ENCODE measurements at regions not wholly inside any gene's neighbourhood (a gene's known extent, or its start where the extent isn't known, plus 50 kb on each side); places are given as distances from the start of the nearest gene placed in this dataset.
"Not testable (repeated sequence)": the region's sequence is repeated elsewhere in the genome, so short reads cannot be mapped to it uniquely, and the experiment has no call there.

DNA sequence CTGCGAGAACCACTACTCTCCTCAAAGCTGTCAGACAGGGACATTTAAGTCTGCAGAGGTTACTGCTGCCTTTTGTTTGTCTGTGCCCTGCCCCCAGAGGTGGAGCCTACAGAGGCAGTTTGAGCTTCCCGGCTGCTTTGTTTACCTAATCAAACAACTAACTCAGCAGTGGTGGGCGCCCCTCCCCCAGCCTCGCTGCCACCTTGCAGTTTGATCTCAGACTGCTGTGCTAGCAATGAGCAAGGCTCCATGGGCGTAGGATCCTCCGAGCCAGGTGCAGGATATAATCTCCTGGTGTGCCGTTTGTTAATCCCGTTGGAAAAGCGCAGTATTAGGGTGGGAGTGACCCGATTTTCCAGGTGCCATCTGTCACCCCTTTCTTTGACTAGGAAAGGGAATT is 147.7 kb upstream of the MRPS22 start:
- H3K27me3 ChIP-seq (ENCODE audit: control insufficient read depth in 2 of 2, insufficient read depth in 2 of 2, low read length in 2 of 2); H3K4me3 ChIP-seq (ENCODE audit: low read length in 2 of 2); H3K9me3 ChIP-seq (ENCODE audit: control insufficient read depth in 2 of 2, low read length in 2 of 2); H3K27ac ChIP-seq (ENCODE audit: low read depth in 2 of 2, low read length in 2 of 2); H3K9ac ChIP-seq (ENCODE audit: low read depth in 1 of 2, low read length in 2 of 2); H3K36me3 ChIP-seq (ENCODE audit: control insufficient read depth in 2 of 2, insufficient read depth in 2 of 2, low read length in 2 of 2): not testable (repeated sequence)
- H3K4me1 ChIP-seq (ENCODE audit: control insufficient read depth in 2 of 2, insufficient read depth in 2 of 2, low read length in 2 of 2): peaks cover 8 to 11% of the 10 kb centered on the region in 2 donors

DNA sequence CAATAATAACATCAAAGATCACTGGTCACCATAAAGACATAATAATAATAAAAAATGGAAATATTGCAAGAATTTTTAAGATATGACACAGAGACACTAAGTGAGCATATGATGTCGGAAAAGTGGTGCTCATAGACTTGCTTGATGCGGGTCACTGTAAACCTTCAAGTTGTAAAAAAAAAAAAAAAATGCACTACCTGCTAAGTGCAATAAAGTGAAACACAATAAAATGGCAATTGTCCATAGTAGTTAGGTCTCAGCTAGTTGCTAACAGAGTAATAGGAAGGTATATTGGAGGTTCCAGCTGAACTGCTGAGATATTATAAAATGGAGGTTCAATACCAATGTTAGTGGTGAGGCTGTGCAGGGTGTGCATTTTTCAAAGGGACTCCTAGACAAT is 146.6 kb upstream of the MRPS22 start:
- no peak overlapping the region for H3K9ac ChIP-seq (ENCODE audit: low read depth in 1 of 2, low read length in 2 of 2)
- H3K36me3 ChIP-seq (ENCODE audit: control insufficient read depth in 2 of 2, insufficient read depth in 2 of 2, low read length in 2 of 2): no peaks in the 10 kb centered on the region
- no peaks in the 10 kb centered on the region for H3K27me3 ChIP-seq (ENCODE audit: control insufficient read depth in 2 of 2, insufficient read depth in 2 of 2, low read length in 2 of 2)
- H3K4me3 ChIP-seq (ENCODE audit: low read length in 2 of 2): no peak overlapping the region
- H3K27ac ChIP-seq (ENCODE audit: low read depth in 2 of 2, low read length in 2 of 2): no peak overlapping the region
- no peaks in the 10 kb centered on the region for H3K9me3 ChIP-seq (ENCODE audit: control insufficient read depth in 2 of 2, low read length in 2 of 2)
- peaks cover 12% of the 10 kb centered on the region in 2 donors for H3K4me1 ChIP-seq (ENCODE audit: control insufficient read depth in 2 of 2, insufficient read depth in 2 of 2, low read length in 2 of 2)

DNA sequence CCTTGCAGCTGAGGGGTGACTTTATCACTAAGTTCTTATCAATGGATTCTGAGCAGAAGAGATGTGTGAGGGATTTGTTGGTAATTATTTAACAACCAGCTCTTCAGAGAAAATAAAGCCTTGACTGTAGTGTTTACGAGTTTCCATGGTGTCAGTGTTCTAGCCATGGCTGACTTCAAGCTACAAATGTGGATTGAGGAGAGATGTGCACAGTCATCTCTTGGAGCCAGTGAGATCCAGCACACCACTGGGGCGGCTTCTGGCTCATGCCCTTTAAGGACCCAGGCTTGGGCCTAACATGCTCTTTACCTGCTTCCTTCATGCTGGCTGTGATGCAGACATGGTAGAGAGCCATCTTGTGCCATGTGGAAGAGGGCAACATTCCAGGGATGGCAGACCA is 145.6 kb upstream of the MRPS22 start:
- H3K9me3 ChIP-seq (ENCODE audit: control insufficient read depth in 2 of 2, low read length in 2 of 2): no peaks in the 10 kb centered on the region
- no peaks in the 10 kb centered on the region for H3K27me3 ChIP-seq (ENCODE audit: control insufficient read depth in 2 of 2, insufficient read depth in 2 of 2, low read length in 2 of 2)
- peaks cover 12% of the 10 kb centered on the region in 2 donors for H3K4me1 ChIP-seq (ENCODE audit: control insufficient read depth in 2 of 2, insufficient read depth in 2 of 2, low read length in 2 of 2)
- no peak overlapping the region for H3K9ac ChIP-seq (ENCODE audit: low read depth in 1 of 2, low read length in 2 of 2)
- no peak overlapping the region for H3K27ac ChIP-seq (ENCODE audit: low read depth in 2 of 2, low read length in 2 of 2)
- no peak overlapping the region for H3K4me3 ChIP-seq (ENCODE audit: low read length in 2 of 2)
- no peaks in the 10 kb centered on the region for H3K36me3 ChIP-seq (ENCODE audit: control insufficient read depth in 2 of 2, insufficient read depth in 2 of 2, low read length in 2 of 2)

DNA sequence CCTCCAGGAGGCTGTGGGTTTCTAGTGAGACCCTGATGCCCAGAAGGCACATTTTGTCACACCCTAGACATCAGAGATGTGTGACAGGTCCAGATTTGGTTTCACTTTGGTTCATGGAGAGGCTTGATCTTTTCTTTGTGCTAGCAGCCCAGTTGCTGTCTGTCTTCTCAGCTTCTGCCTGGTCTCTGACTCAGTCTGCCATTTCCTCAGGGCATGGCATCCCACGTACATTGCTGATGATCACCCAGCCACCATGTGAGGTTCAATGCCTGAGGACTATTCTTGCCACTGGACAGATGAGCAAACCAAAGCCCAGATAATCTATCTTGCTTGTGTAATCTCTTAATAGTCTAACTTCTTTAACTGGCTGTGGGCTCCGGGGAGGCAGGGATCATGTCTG is 144.9 kb upstream of the MRPS22 start:
- H3K4me3 ChIP-seq (ENCODE audit: low read length in 2 of 2): no peak overlapping the region
- no peak overlapping the region for H3K9ac ChIP-seq (ENCODE audit: low read depth in 1 of 2, low read length in 2 of 2)

DNA sequence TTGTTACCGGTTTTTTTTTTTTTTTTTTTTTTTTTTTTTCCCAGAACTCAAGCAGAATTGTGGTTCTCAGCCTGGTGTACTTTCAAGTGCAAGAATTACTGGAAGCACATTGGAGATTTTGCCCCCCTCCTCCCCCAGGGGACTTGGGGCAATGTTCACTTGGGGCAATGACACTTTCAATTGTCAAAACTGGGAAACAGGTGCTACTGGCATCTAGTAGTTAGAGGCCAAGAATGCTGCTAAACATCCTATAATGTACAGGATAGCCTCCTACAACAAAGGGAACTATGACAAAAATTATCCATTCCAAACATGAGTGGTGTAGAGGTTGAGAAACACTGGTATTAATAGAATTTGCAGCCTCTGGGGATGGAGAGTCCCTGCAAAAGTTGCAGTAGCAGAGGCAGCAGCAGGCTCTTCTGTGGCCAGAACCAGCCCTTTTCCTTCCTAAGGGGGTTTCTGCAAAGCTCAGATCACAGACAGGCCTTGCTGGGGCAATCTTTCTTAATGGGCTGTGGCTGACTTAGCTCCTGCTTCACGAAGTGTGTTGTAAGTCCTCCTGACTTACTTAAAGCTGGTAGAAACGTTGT is 144.3 kb upstream of the MRPS22 start:
- H3K27me3 ChIP-seq (ENCODE audit: control insufficient read depth in 2 of 2, insufficient read depth in 2 of 2, low read length in 2 of 2): no peaks in the 10 kb centered on the region
- H3K27ac ChIP-seq (ENCODE audit: low read depth in 2 of 2, low read length in 2 of 2): no peak overlapping the region
- H3K36me3 ChIP-seq (ENCODE audit: control insufficient read depth in 2 of 2, insufficient read depth in 2 of 2, low read length in 2 of 2): no peaks in the 10 kb centered on the region
- H3K9ac ChIP-seq (ENCODE audit: low read depth in 1 of 2, low read length in 2 of 2): no peak overlapping the region
- no peaks in the 10 kb centered on the region for H3K9me3 ChIP-seq (ENCODE audit: control insufficient read depth in 2 of 2, low read length in 2 of 2)
- H3K4me3 ChIP-seq (ENCODE audit: low read length in 2 of 2): no peak overlapping the region
- H3K4me1 ChIP-seq (ENCODE audit: control insufficient read depth in 2 of 2, insufficient read depth in 2 of 2, low read length in 2 of 2): peaks cover 12% of the 10 kb centered on the region in 2 donors

More for the DNA sequence above, 144.9 kb upstream of the MRPS22 start:
- no peaks in the 10 kb centered on the region for H3K27me3 ChIP-seq (ENCODE audit: control insufficient read depth in 2 of 2, insufficient read depth in 2 of 2, low read length in 2 of 2)
- H3K27ac ChIP-seq (ENCODE audit: low read depth in 2 of 2, low read length in 2 of 2): no peak overlapping the region
- H3K9me3 ChIP-seq (ENCODE audit: control insufficient read depth in 2 of 2, low read length in 2 of 2): no peaks in the 10 kb centered on the region
- H3K4me1 ChIP-seq (ENCODE audit: control insufficient read depth in 2 of 2, insufficient read depth in 2 of 2, low read length in 2 of 2): peaks cover 12% of the 10 kb centered on the region in 2 donors
- no peaks in the 10 kb centered on the region for H3K36me3 ChIP-seq (ENCODE audit: control insufficient read depth in 2 of 2, insufficient read depth in 2 of 2, low read length in 2 of 2)

DNA sequence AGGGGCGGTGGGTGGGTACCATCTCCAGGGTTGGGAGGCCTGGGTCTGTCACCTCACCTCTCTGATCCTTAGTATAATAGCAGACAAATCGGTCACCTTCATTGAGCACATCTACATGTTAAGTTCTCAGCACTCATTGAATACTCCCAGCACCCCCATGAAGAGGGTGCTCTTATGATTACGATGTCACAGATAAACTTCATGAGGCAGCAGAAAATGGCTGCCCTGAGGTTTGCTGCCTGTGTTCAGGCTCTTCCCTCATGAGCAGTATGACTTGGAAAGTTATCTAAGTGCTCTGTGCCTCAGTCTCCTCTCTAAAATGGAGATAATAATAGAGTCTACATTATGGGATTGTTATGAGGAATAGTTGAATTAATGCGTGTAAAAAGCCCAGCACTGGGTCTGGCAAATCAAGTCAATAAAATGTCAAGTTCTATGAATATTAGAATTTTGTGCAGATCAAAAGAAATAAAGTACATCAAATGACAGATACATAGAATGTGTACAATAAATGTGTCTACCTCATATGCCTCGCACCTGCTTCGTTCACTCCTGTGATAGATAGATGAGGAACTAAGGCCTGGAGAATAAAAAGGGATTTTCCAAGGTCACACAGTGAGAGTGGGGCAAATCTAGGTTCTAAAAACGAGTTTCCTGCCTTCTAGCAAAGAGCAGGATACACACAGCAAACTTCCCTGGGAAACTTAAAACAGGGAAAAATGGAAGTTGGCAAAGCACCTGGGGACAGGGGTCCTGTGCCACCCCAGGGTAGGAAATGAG is 142.2 kb upstream of the MRPS22 start:
- H3K27ac ChIP-seq (ENCODE audit: low read depth in 2 of 2, low read length in 2 of 2): no peak overlapping the region
- H3K4me1 ChIP-seq (ENCODE audit: control insufficient read depth in 2 of 2, insufficient read depth in 2 of 2, low read length in 2 of 2): peaks cover 12% of the 10 kb centered on the region in 2 donors
- H3K27me3 ChIP-seq (ENCODE audit: control insufficient read depth in 2 of 2, insufficient read depth in 2 of 2, low read length in 2 of 2): no peaks in the 10 kb centered on the region
- H3K9me3 ChIP-seq (ENCODE audit: control insufficient read depth in 2 of 2, low read length in 2 of 2): no peaks in the 10 kb centered on the region
- H3K4me3 ChIP-seq (ENCODE audit: low read length in 2 of 2): no peak overlapping the region
- H3K9ac ChIP-seq (ENCODE audit: low read depth in 1 of 2, low read length in 2 of 2): no peak overlapping the region
- no peaks in the 10 kb centered on the region for H3K36me3 ChIP-seq (ENCODE audit: control insufficient read depth in 2 of 2, insufficient read depth in 2 of 2, low read length in 2 of 2)

DNA sequence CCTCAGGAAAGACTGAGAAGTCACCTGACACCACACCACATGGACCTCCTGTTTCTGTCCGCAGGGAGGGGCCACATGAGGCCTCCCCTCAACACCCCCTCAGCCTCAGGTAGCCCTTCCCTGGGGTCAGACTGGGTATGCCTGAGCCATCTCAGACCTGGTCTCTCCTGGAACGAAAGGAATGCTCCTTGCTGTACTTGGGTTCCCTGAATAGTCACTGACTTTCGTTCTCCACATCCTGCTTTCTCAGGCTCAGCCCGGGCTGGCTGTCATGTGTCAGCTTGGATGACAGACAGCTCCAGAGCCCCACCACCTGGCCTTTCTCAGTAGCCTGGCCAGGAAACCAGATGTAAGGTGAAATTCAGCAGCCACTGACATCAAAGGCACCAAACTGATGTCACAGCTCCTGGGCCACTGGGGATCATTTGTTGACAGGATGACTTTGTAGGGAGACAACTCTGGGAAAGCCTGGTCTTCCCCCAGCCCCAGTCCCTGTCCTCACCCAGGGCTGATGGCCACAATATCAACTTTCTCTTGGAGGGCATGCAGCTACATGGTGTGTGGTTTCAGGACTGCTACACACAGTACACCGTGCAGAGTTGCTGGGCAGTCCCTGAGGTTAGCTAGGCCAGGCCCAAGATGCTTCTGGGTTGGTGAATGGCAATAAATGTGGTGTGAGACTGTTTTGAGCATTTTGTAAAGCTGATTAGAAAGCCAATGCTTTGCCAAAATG is 141.4 kb upstream of the MRPS22 start:
- Histone ChIP-seq H3K27ac (ENCODE audit: low read depth in 2 of 2, low read length in 2 of 2) (no peak overlapping the region), H3K9me3 (ENCODE audit: control insufficient read depth in 2 of 2, low read length in 2 of 2) (no peaks in the 10 kb centered on the region), H3K36me3 (ENCODE audit: control insufficient read depth in 2 of 2, insufficient read depth in 2 of 2, low read length in 2 of 2) (no peaks in the 10 kb centered on the region), H3K27me3 (ENCODE audit: control insufficient read depth in 2 of 2, insufficient read depth in 2 of 2, low read length in 2 of 2) (no peaks in the 10 kb centered on the region), H3K4me1 (ENCODE audit: control insufficient read depth in 2 of 2, insufficient read depth in 2 of 2, low read length in 2 of 2) (peaks cover 9 to 12% of the 10 kb centered on the region in 2 donors), H3K9ac (ENCODE audit: low read depth in 1 of 2, low read length in 2 of 2) (no peak overlapping the region), H3K4me3 (ENCODE audit: low read length in 2 of 2) (peak overlapping the region in 1 of 2 donors; percentile 26)

DNA sequence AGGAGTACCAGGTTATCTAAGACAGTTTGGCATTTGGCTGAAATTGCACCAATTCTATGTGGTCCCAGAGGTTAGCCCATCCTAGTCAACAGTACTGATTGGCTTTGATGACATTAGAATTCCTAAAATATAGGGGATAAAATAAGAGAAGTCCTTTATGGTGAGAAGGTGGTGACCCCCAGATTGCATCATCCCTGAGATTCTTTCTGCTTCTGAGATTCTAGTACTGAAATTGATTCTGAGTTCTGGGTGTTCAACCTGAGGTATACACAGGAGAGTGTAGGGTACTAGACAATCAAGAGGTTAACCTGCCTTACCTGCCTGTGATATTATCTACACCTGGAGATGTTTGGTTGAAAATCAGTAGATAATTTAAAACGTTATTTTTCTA is 140.9 kb upstream of the MRPS22 start:
- Histone ChIP-seq H3K27me3 (ENCODE audit: control insufficient read depth in 2 of 2, insufficient read depth in 2 of 2, low read length in 2 of 2) (no peaks in the 10 kb centered on the region), H3K4me1 (ENCODE audit: control insufficient read depth in 2 of 2, insufficient read depth in 2 of 2, low read length in 2 of 2) (peaks cover 6 to 12% of the 10 kb centered on the region in 2 donors), H3K9ac (ENCODE audit: low read depth in 1 of 2, low read length in 2 of 2) (no peak overlapping the region), H3K4me3 (ENCODE audit: low read length in 2 of 2) (no peak overlapping the region), H3K27ac (ENCODE audit: low read depth in 2 of 2, low read length in 2 of 2) (no peak overlapping the region), H3K9me3 (ENCODE audit: control insufficient read depth in 2 of 2, low read length in 2 of 2) (no peaks in the 10 kb centered on the region), H3K36me3 (ENCODE audit: control insufficient read depth in 2 of 2, insufficient read depth in 2 of 2, low read length in 2 of 2) (no peaks in the 10 kb centered on the region)

DNA sequence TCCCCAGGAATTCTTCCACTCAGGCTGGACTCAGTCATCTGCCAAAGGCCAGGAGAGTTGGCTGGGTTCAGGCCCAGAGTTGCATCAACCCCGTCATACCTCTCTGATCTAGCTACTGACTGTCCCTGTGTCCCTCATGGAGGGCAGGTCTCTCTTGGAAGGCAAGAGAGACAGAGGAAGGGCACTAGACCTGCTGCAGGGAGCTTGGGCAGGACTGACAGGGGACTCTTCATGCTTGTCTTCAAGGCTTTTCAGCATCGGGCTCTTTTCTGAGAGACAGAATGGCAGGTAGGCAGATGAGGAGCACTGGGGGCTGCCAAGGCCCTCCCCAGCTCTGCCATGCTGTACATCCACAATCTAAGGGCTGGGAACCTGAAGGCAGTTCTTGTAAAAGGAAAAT is 140.1 kb upstream of the MRPS22 start:
- H3K4me1 ChIP-seq (ENCODE audit: control insufficient read depth in 2 of 2, insufficient read depth in 2 of 2, low read length in 2 of 2): peaks cover 6 to 12% of the 10 kb centered on the region in 2 donors
- H3K9ac ChIP-seq (ENCODE audit: low read depth in 1 of 2, low read length in 2 of 2): no peak overlapping the region
- H3K27me3 ChIP-seq (ENCODE audit: control insufficient read depth in 2 of 2, insufficient read depth in 2 of 2, low read length in 2 of 2): no peaks in the 10 kb centered on the region
- no peak overlapping the region for H3K27ac ChIP-seq (ENCODE audit: low read depth in 2 of 2, low read length in 2 of 2)
- H3K9me3 ChIP-seq (ENCODE audit: control insufficient read depth in 2 of 2, low read length in 2 of 2): no peaks in the 10 kb centered on the region
- no peak overlapping the region for H3K4me3 ChIP-seq (ENCODE audit: low read length in 2 of 2)
- no peaks in the 10 kb centered on the region for H3K36me3 ChIP-seq (ENCODE audit: control insufficient read depth in 2 of 2, insufficient read depth in 2 of 2, low read length in 2 of 2)

DNA sequence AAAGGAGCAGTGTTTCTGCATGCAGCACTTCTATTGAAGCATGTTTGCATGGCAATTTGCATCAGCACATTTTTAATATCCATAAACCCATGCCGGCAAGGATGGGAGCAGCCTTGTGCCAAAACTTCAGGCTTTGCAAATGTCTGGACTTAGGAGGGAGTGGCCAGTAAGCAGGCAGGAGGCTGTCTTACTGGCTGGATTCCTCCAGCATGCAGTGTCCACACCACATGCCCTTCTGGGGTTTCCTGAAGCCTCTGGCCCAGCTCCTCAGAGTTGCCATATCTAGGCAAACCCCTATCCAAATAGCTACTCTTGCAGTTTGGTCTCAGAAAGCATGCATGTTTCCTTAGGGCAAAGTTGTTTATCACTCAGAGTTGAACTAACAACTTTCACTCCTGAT is 139.1 kb upstream of the MRPS22 start:
- no peaks in the 10 kb centered on the region for H3K27me3 ChIP-seq (ENCODE audit: control insufficient read depth in 2 of 2, insufficient read depth in 2 of 2, low read length in 2 of 2)
- no peak overlapping the region for H3K4me3 ChIP-seq (ENCODE audit: low read length in 2 of 2)
- H3K27ac ChIP-seq (ENCODE audit: low read depth in 2 of 2, low read length in 2 of 2): no peak overlapping the region
- no peaks in the 10 kb centered on the region for H3K9me3 ChIP-seq (ENCODE audit: control insufficient read depth in 2 of 2, low read length in 2 of 2)
- no peak overlapping the region for H3K9ac ChIP-seq (ENCODE audit: low read depth in 1 of 2, low read length in 2 of 2)
- peaks cover 6 to 10% of the 10 kb centered on the region in 2 donors for H3K4me1 ChIP-seq (ENCODE audit: control insufficient read depth in 2 of 2, insufficient read depth in 2 of 2, low read length in 2 of 2)
- no peaks in the 10 kb centered on the region for H3K36me3 ChIP-seq (ENCODE audit: control insufficient read depth in 2 of 2, insufficient read depth in 2 of 2, low read length in 2 of 2)
